DMS53 (cell line): ENCODE measurements at regions not wholly inside any gene's neighbourhood (a gene's known extent, or its start where the extent isn't known, plus 50 kb on each side); places are given as distances from the start of the nearest gene placed in this dataset.
A peak's percentile ranks its signal among the peaks of the same experiment; 100 is the strongest.

Experiments used
- DNase-seq: peaks from one replicate; lab custom pipeline; 2025; lab: John Stamatoyannopoulos, UW

GRCh38 chr12:92032101-92032500 is 113.5 kb downstream of the BTG1 start:
- no peak for DNase-seq

DNA sequence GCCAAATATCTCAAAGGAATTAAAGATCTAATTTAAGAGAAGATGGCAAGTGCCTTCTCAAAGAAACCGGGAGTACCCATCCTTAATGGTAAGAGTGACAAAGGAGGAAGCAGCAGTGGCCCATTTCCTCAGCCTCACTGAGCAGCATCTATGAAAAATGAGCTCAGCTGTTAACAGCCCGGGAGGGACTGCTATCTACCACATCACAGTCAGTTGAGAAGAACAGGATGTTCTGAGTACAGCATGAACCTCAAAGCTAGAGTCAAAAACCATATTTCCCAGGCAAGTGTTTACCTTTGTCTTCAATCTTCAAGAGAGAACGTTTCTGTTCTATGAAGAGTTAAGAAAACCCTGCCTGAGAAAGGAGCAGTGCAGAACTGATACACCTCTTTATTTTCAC is 115.0 kb downstream of the BTG1 start:
- DNase-seq, result peak; percentile 47

GRCh38 chr12:92029902-92030586 is 115.6 kb downstream of the BTG1 start:
- no peak for DNase-seq

DNA sequence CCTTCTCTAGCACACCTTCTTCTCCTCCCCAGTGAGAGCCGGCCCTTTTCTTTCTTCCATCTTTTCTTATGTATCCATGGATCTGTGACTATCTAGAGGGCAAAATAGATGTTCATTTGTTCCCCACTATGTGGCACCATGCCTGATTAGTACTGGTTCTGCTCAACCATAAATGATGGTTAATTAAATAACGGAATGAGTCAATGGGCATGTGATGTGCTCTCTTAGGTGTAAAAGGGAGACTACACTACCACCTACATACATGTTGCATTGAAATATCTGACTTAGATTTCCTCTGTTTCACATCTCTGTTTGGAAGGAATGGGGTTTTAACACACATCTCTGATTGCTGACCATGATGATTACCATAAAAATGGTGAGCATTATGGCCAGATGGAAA is 116.5 kb downstream of the BTG1 start:
- DNase-seq, result no peak

- no peak for DNase-seq
Measured at GRCh38 chr12:92028441-92028709, 117.3 kb downstream of the BTG1 start.

GRCh38 chr12:92027701-92028440 is 117.8 kb downstream of the BTG1 start:
- no peak for DNase-seq

DNA sequence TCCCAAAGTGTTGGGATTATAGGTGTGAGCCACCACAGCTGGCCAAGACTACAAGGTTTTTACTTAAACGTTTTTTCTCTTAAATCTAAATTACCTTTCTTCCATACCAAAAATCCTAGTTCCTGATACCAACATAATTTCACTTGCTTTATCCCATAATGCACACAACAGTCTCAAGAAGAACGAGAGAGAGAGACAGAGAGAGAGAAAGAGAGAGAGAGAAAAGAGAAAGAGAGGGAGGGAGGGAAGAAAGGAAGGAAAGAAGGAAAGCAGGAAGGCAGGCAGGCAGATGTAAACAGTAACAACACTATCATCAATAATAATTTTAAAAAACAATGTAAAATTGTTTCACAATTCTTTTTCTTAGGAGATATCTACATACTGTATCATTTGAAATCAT is 118.4 kb downstream of the BTG1 start:
- no peak for DNase-seq

DNA sequence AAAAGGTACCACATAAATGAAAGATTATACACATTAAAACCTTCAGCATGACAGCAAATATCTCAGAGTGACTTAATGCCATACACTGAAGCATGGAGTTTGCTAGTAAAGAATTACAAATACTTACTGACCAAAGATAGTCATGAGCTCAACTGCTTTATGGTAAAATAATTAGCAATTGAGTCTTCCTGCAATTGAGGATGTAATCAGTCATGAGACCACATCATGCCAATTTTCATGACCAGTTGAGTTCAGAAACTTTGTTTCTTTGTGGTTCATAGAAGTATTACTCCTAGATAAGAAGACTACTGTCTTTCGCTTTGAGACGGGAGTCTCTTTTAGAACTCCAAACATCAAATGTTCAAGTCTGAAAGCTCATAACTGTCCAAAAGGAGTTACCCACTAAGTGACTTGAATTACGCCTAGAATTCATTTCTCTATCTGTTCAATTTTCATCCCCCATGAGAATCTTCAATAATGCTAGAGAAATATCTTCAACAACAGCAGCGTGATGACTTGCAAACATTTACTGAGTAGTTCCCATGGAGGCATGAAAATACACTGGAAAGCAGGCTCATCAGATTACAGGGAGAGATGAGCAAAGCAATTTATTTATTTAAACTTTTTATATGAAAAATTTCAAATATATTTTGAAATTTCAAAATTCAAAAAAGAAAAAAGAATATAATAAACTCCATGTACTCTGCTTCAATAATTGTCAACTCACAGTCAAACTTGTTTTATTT is 120.0 kb downstream of the BTG1 start:
- DNase-seq, result no peak

- DNase-seq, result no peak
Measured at GRCh38 chr12:92022093-92022492, 123.6 kb downstream of the BTG1 start.

- DNase-seq, result no peak
Measured at GRCh38 chr12:92021666-92022035, 124.0 kb downstream of the BTG1 start.

GRCh38 chr12:92020983-92021665 is 124.5 kb downstream of the BTG1 start:
- DNase-seq, result no peak

DNA sequence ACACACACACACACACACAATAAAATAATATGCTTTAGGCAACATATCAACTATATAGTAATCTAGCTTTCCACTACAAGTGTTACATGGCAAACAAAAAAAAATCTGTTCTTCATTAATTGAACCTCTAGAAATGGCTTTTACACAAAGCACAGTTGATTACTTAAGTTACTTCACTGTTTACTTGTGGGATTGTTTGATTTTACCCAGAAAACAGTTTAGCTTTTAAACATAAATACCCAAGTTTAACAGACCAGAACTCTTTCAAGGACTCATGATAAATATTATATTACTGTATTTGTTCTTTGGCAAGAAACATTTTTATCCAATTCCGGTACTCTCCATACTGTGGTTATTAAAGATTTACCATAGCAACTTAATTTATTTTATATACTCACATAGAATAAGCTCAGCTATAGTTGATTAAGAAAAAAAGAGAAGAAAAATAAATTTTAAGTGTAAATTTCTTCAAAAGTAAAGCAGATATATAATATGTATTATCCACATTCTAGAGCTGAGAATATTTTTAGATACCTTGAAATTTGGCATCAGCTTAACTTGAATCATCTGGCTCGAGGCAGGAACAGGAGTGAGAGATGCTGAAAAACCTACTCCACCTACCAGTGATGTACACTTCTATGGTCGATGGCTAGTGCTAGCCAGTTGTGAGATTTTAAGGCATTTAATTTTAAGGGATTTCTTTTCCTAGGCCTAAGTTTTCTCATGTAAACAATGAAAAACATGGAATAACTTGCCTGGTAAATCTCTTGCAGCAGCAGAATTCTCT is 126.0 kb downstream of the BTG1 start:
- no peak for DNase-seq

DNA sequence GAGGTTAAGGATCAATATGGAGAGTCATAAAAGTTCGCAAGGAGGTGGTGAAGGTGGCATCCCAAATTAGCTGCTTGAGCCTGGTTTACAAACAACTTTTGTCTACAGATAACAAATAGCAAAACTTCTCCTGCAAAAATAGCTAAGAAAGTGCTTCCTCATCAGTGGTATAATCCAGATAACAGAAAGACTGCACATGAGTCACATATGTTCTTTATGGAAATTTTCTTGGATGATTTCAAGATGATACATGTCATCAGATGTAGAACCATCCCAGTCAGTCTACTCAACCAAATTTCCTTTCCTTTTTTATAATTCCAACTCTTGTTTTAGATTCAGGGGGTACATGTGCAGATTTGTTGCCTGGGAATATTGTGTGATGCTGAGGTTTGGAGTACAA is 133.0 kb downstream of the BTG1 start:
- DNase-seq, result no peak

- no peak for DNase-seq
Measured at GRCh38 chr12:92010853-92011701, 134.6 kb downstream of the BTG1 start.

DNA sequence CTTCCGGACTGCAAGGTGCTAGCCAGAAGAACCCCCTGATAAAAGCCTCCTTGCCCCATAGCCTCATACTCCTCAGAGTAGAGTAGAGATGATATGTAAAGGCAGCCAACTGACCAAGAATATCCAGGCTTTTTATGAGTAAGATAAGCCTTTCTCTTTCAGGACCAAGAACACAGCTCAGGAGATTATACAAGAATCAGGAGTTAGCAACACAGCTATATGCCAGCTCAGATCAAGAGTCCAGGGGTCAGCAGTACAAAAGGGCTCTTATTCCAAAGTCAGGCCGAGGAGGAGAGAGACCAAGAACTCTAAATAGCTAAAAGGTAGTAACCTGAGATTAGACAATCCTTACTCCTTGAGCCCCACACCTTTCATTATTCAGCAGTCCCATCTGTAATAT is 135.3 kb downstream of the BTG1 start:
- no peak for DNase-seq

DNA sequence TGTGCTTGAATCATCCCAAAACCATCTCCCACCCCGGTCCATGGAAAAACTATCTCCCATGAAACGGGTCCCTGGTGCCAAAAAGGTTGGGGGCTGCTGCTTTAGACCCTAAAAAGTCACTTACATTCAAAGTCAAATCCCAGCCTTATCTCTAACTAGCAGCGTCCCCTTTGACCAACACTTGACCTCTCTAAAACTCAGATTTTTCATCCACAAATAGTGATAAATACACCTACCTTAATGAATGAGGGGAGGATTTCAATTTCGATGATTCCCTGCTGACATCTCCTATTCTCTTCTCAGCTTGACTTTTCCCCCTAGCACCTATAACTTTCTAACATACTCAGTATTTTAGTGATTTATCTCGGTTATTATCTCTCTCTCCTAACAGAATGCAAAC is 137.3 kb downstream of the BTG1 start:
- DNase-seq, result no peak

DNA sequence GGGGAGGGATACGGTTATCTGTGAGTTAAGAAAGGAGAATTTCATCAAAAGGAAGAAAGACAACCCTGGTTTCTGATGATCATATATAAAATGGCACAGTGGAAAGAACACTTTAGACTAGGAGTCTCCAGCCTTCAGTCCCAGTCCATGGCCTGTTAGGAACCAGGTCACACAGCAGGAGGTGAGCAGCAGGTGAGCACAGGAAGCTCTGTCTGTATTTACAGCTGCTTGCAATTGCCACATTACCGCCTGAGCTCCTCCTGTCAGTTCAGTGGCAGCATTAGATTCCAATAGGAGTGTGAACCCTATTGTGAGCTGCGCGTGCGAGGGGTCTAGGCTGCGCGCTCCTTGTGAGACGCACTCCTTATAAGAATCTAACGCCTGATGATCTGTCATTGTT is 137.9 kb downstream of the BTG1 start:
- DNase-seq, result peak; percentile 61

DNA sequence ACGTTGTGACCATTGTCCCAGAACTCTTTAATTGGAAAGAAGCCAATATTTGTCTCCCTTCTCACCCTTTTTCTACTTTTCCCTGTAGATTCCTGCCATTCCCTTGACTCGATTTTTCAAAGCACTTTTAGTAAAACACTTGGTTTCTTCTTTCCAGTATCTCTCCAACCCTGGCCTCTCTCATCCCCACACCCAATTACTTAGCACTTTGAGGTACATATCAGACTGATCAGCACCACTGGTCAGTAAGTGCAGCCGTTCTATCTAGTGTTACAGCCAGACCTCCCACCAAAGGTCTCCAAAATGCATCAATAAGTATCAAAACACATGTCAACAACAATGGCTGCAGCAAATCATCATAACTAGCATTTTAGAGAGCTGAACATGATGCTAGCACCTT is 141.9 kb downstream of the BTG1 start:
- no peak for DNase-seq

DNA sequence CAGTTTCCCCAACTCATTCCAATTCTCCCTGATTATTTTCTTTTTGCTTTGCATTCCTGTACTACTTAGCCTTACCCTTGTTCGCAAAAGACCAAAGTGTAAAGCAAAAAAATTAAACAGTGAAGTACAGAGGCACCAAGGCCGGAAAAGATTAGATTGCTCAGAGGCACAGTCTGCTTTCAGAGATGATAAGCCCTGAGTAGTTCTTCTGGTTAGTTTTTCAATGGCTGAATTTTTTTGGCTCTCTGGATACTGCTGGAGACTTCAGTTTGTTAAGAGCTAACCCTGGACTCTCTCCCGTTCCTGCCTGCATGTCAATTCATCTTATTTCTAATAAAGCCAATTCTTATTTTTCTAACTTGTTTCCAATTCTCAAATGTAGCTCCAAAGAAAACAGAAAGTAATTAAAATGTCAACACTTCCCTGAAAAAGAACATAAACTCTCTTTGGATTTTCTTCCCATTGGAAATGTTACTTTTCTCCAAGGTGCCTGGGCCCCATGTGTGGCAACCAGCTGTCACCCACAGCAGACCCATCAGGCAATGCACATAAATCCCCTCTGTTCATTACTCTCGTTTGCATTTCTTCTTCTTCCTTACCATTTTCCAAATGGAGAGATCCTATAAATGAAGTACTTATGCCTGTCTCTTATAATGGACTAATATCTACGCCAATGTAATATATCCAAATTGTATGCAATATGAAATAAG is 142.8 kb downstream of the BTG1 start:
- no peak for DNase-seq

GRCh38 chr12:92002195-92002649 is 143.4 kb downstream of the BTG1 start:
- DNase-seq, result peak; percentile 34
